H9 (cell line): ENCODE measurements at regions not wholly inside any gene's neighbourhood (a gene's known extent, or its start where the extent isn't known, plus 50 kb on each side); places are given as distances from the start of the nearest gene placed in this dataset.

Experiments used
- DNase-seq: peaks from one replicate; pipeline ENCODE4 v3.0.0-alpha.2; 2017
- H2AFZ ChIP-seq: one replicate; pipeline ENCODE4 v1.6.1; 2013; ENCODE audit warnings: mild to moderate bottlenecking, low read length, control low read depth, moderate library complexity
- H2AK5ac ChIP-seq: 2 replicates; pipeline ENCODE4 v1.6.1; 2013; ENCODE audit warnings: low read length, control low read depth, mixed read lengths; ENCODE audit not compliant: insufficient read length
- H2BK120ac ChIP-seq: one replicate; pipeline ENCODE4 v1.6.1; 2013; ENCODE audit warnings: low read depth, mild to moderate bottlenecking, low read length, control low read depth, inconsistent platforms; ENCODE audit not compliant: poor library complexity, severe bottlenecking
- H2BK12ac ChIP-seq: 2 replicates; pipeline ENCODE4 v1.6.1; 2013; ENCODE audit warnings: low read length, control low read depth, mixed read lengths, low read depth; ENCODE audit not compliant: insufficient read length
- H2BK15ac ChIP-seq: 2 replicates; pipeline ENCODE4 v1.6.1; 2013; ENCODE audit warnings: low read depth, low read length, control low read depth
- H2BK20ac ChIP-seq: one replicate; pipeline ENCODE4 v1.6.1; 2013; ENCODE audit warnings: low read depth, mild to moderate bottlenecking, low read length, control low read depth, inconsistent platforms; ENCODE audit not compliant: poor library complexity, severe bottlenecking
- H2BK5ac ChIP-seq: 2 replicates; pipeline ENCODE4 v1.6.1; 2013; ENCODE audit warnings: low read length, control low read depth, mixed read lengths; ENCODE audit not compliant: insufficient read length
- H3K14ac ChIP-seq: 2 replicates; pipeline ENCODE4 v1.6.1; 2013; ENCODE audit warnings: low read length, control low read depth; ENCODE audit not compliant: insufficient read depth
- H3K18ac ChIP-seq: 2 replicates; pipeline ENCODE4 v1.6.1; 2013; ENCODE audit warnings: low read depth, mild to moderate bottlenecking, mixed read lengths, low read length, control low read depth; ENCODE audit not compliant: insufficient read length
- H3K23ac ChIP-seq: 2 replicates; pipeline ENCODE4 v1.6.1; 2013; ENCODE audit warnings: low read length, control low read depth, mixed read lengths, low read depth; ENCODE audit not compliant: insufficient read length
- H3K23me2 ChIP-seq: 2 replicates; pipeline ENCODE4 v1.6.1; 2013; ENCODE audit warnings: low read depth, mild to moderate bottlenecking, mixed read lengths, low read length, control low read depth; ENCODE audit not compliant: insufficient read length, poor library complexity, severe bottlenecking
- H3K27ac ChIP-seq: 2 replicates; pipeline ENCODE4 v1.5.1; 2013; ENCODE audit warnings: low read length, control low read depth, mixed read lengths, low read depth; ENCODE audit not compliant: insufficient read length
- H3K27me3 ChIP-seq: 2 replicates; pipeline ENCODE4 v1.6.1; 2013; ENCODE audit warnings: low read length, control low read depth, inconsistent platforms; ENCODE audit not compliant: insufficient read depth
- H3K4ac ChIP-seq: 2 replicates; pipeline ENCODE4 v1.6.1; 2013; ENCODE audit warnings: low read depth, mild to moderate bottlenecking, control low read depth, inconsistent platforms, low read length, moderate library complexity
- H3K4me1 ChIP-seq: 2 replicates; pipeline ENCODE4 v1.6.1; 2013; ENCODE audit warnings: low read length, control low read depth, inconsistent platforms; ENCODE audit not compliant: insufficient read depth
- H3K4me2 ChIP-seq: 2 replicates; pipeline ENCODE4 v1.6.1; 2013; ENCODE audit warnings: low read length, control low read depth, mixed read lengths; ENCODE audit not compliant: insufficient read length, insufficient read depth
- H3K56ac ChIP-seq: 2 replicates; pipeline ENCODE4 v1.6.1; 2013; ENCODE audit warnings: low read depth, mild to moderate bottlenecking, mixed read lengths, low read length, control low read depth; ENCODE audit not compliant: insufficient read length
- H3K79me1 ChIP-seq: 2 replicates; pipeline ENCODE4 v1.6.1; 2013; ENCODE audit warnings: low read depth, mild to moderate bottlenecking, moderate library complexity, low read length, control low read depth, inconsistent platforms; ENCODE audit not compliant: insufficient read depth, poor library complexity, severe bottlenecking
- H3K79me2 ChIP-seq: 2 replicates; pipeline ENCODE4 v1.6.1; 2013; ENCODE audit warnings: low read length, control low read depth, inconsistent platforms; ENCODE audit not compliant: insufficient read depth
- H3K9ac ChIP-seq: 2 replicates; pipeline ENCODE4 v1.6.1; 2013; ENCODE audit warnings: low read length, control low read depth, mixed read lengths; ENCODE audit not compliant: insufficient read length; ENCODE audit errors: extremely low read depth
- H3K9me3 ChIP-seq: one replicate; pipeline ENCODE4 v1.6.1; 2013; ENCODE audit warnings: low read depth, low read length, inconsistent platforms; ENCODE audit not compliant: control insufficient read depth
- H3T11ph ChIP-seq: one replicate; pipeline ENCODE4 v1.6.1; 2013; ENCODE audit warnings: mild to moderate bottlenecking, low read length, control low read depth, inconsistent platforms
- H4K20me1 ChIP-seq: one replicate; pipeline ENCODE4 v1.6.1; 2013; ENCODE audit not compliant: control insufficient read depth, insufficient read length, insufficient read depth
- H4K5ac ChIP-seq: 2 replicates; pipeline ENCODE4 v1.6.1; 2013; ENCODE audit warnings: low read depth, mild to moderate bottlenecking, mixed read lengths, low read length, control low read depth; ENCODE audit not compliant: insufficient read length
- H4K8ac ChIP-seq: replicated peaks from 2 replicates; pipeline ENCODE4 v1.6.1; 2013; ENCODE audit warnings: low read length, control low read depth, mixed read lengths, low read depth; ENCODE audit not compliant: insufficient read length
- H4K91ac ChIP-seq: 2 replicates; pipeline ENCODE4 v1.6.1; 2013; ENCODE audit warnings: low read depth, mild to moderate bottlenecking, moderate library complexity, mixed read lengths, low read length, control low read depth; ENCODE audit not compliant: insufficient read length
- H3K27ac Mint-ChIP-seq, 3 experiments: 2 replicates in 2 of 3; 3 replicates in 1 of 3; pipeline ENCODE4 v1.8.0; 2020 to 2021; ENCODE audit warnings: mixed read lengths in 3 of 3, mild to moderate bottlenecking in 1 of 3, moderate library complexity in 1 of 3
- H3K27me3 Mint-ChIP-seq: 2 replicates; pipeline ENCODE4 v1.8.0; 2021; ENCODE audit warnings: low read depth, mild to moderate bottlenecking, moderate library complexity, mixed read lengths
- H3K36me3 Mint-ChIP-seq, 3 experiments: 2 replicates in 2 of 3; 3 replicates in 1 of 3; pipeline ENCODE4 v1.8.0; 2020 to 2021; ENCODE audit warnings: low read depth in 3 of 3, mixed read lengths in 3 of 3; ENCODE audit not compliant: insufficient read depth in 1 of 3
- H3K4me1 Mint-ChIP-seq, 2 experiments: 2 replicates each; pipeline ENCODE4 v1.8.0; 2020; ENCODE audit warnings: mixed read lengths in 2 of 2
- H3K4me3 Mint-ChIP-seq, 2 experiments: 2 replicates in 1 of 2; 3 replicates in 1 of 2; pipeline ENCODE4 v1.8.0; 2020 to 2021; ENCODE audit warnings: mild to moderate bottlenecking in 2 of 2, mixed read lengths in 2 of 2, moderate library complexity in 1 of 2
- H3K9me3 Mint-ChIP-seq, 2 experiments: 2 replicates in 1 of 2; 3 replicates in 1 of 2; pipeline ENCODE4 v1.8.0; 2020; ENCODE audit warnings: mild to moderate bottlenecking in 2 of 2, mixed read lengths in 2 of 2, moderate library complexity in 1 of 2
- CTCF ChIP-seq: fragments of 200-600 bp; sonication (generic); conservative IDR thresholded peaks from 3 replicates; pipeline ENCODE4 v1.8.0; 2021; ENCODE audit warnings: antibody characterized with exemption, mild to moderate bottlenecking
- WGBS: extraction: QIAGEN DNeasy Blood & Tissue Kit; methylation state at CpG from one replicate; pipeline ENCODE4 v1.1.7; 2013; ENCODE audit warnings: missing lambda C conversion rate, low lambda C conversion rate, mixed read lengths; ENCODE audit not compliant: insufficient read length; ENCODE audit errors: extremely low coverage; 5-methylcytosine and 5-hydroxymethylcytosine counted together

DNA sequence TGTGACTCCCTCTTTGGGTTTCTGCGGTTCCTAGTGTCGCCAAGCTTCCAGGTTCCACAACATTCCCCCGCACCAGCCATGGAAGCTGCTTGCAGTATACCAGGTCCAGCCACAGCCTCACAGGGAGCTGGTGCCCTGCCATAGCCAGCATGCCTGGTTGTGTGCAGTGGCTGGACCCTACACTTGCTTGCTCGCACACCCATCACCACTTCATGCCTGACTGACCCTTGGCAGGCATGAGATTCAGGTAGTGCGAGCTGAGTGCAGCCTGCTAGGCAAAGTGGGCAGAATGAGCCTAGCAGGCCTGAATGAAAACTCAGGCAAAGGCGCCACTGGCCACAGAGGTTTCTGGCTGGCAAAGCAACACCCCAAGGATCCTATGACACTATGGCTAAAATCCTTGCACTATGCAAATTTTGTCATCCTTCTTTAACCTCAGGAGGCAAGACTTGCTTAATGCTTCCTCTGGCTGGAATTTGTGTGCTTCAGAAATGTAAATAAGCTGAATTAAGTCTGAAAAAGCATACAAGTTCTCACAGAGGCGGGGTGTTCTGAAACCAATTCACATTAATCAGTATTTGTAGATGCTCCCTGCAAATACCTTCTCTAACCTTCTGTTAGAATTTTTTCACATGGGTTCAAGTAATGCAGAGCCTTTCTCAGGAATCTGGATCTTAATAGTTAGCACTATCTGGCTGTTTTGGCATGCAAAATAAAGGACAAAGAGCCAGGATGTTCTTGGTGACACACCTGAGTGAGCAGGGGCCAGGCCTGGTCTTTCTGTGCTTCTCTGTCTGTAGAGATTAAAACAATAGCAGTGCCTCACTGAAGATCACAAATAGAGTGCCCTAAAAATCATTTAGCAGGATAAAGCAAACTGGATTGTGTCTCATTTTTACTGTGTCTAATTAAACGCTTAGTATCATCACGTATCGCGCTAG is 256.9 kb downstream of the GPATCH2 start:
- H2BK5ac ChIP-seq: no peak overlapping the region
- H4K5ac ChIP-seq: no peak overlapping the region
- Mint-ChIP-seq H3K27ac (peak overlapping the region in 2 of 3 experiments; percentile 1 to 85; a peak in 2 of 7 replicates), H3K27me3 (peaks cover 76% of the 10 kb centered on the region), H3K9me3 (peaks cover 16 to 18% of the 10 kb centered on the region in 2 experiments), H3K4me3 (peak overlapping the region in 1 of 2 experiments; percentile 27; a peak in 1 of 5 replicates), H3K4me1 (peaks cover 42 to 52% of the 10 kb centered on the region in 2 experiments), H3K36me3 (peaks cover 14 to 15% (median 14%) of the 10 kb centered on the region in 3 experiments; a peak in 6 of 7 replicates)
- no peak overlapping the region for H3K27ac ChIP-seq
- no peak overlapping the region for H2BK12ac ChIP-seq
- no peak overlapping the region for H4K91ac ChIP-seq
- H4K20me1 ChIP-seq: no peaks in the 10 kb centered on the region
- H3K23ac ChIP-seq: no peak overlapping the region
- H3K56ac ChIP-seq: no peak overlapping the region
- H3K4me2 ChIP-seq: no peak overlapping the region
- no peak overlapping the region for H2BK15ac ChIP-seq
- H3K27me3 ChIP-seq: peaks cover 2% of the 10 kb centered on the region; the same call in 1 of the 2 replicates
- WGBS: no CpG with 5 or more reads among the region's 11 CpGs
- H3T11ph ChIP-seq: no peak overlapping the region
- H3K14ac ChIP-seq: no peak overlapping the region
- H3K9ac ChIP-seq: no peak overlapping the region
- DNase-seq: peak; percentile 31
- no peak overlapping the region for H4K8ac ChIP-seq
- no peaks in the 10 kb centered on the region for H3K79me1 ChIP-seq
- no peak overlapping the region for H2AK5ac ChIP-seq
- H2BK120ac ChIP-seq: no peak overlapping the region
- no peak overlapping the region for H3K4ac ChIP-seq
- no peaks in the 10 kb centered on the region for H3K79me2 ChIP-seq
- no peaks in the 10 kb centered on the region for H3K9me3 ChIP-seq
- no peak overlapping the region for H2AFZ ChIP-seq
- H3K18ac ChIP-seq: peak overlapping the region; percentile 64
- no peak for TF ChIP-seq CTCF
- no peaks in the 10 kb centered on the region for H3K23me2 ChIP-seq
- no peak overlapping the region for H2BK20ac ChIP-seq
- H3K4me1 ChIP-seq: peaks cover 16% of the 10 kb centered on the region
